CD4-positive, alpha-beta T cell (primary cell): ENCODE measurements at regions not wholly inside any gene's neighbourhood (a gene's known extent, or its start where the extent isn't known, plus 50 kb on each side); places are given as distances from the start of the nearest gene placed in this dataset.

Source experiments
- ATAC-seq: fragments of 200-7000 bp; cut with Tn5 transposase; one replicate; pipeline ENCODE4 v1.10.0; 2022; ENCODE audit warnings: mild to moderate bottlenecking; ENCODE audit not compliant: poor library complexity
- CTCF ChIA-PET: fragments of 350-600 bp; sonication (Branson Sonifier 250); formaldehyde crosslinking; loops from one replicate; lab custom pipeline; 2021; ENCODE audit warnings: antibody characterized with exemption, inconsistent platforms; lab: Charles Lee
- POLR2A ChIA-PET: fragments of 350-600 bp; sonication (Branson Sonifier 250); formaldehyde crosslinking; loops from one replicate; lab custom pipeline; 2021; ENCODE audit warnings: antibody characterized with exemption, inconsistent platforms; lab: Charles Lee
- DNase-seq, 14 experiments: peaks; one replicate each; pipeline ENCODE4 v3.0.0-alpha.2; 2013 to 2020; ENCODE audit warnings: mixed read lengths in 2 of 14
- H3K27ac ChIP-seq, 2 donors: one replicate each; pipeline versions ENCODE4 v1.5.1 to v1.7.0; 2013; ENCODE audit warnings: low read length in 2 of 2, low read depth in 1 of 2, mild to moderate bottlenecking in 1 of 2
- H3K27me3 ChIP-seq, 2 experiments: 1 replicate in 1 of 2; 2 replicates in 1 of 2; pipeline versions ENCODE4 v1.6.1 to v1.7.0; 2013; ENCODE audit warnings: low read length in 2 of 2, control low read depth in 1 of 2, mild to moderate bottlenecking in 1 of 2, moderate library complexity in 1 of 2; ENCODE audit not compliant: insufficient read depth in 2 of 2, control insufficient read depth in 1 of 2
- H3K36me3 ChIP-seq: one replicate; pipeline ENCODE4 v1.6.1; 2013; ENCODE audit warnings: low read length, control low read depth; ENCODE audit not compliant: insufficient read depth
- H3K4me1 ChIP-seq: one replicate; pipeline ENCODE4 v1.6.1; 2013; ENCODE audit warnings: low read length, control low read depth; ENCODE audit not compliant: insufficient read depth
- H3K4me3 ChIP-seq: one replicate; pipeline ENCODE4 v1.5.1; 2013; ENCODE audit warnings: mild to moderate bottlenecking, low read length, moderate library complexity
- H3K9me3 ChIP-seq, 2 experiments: 1 replicate in 1 of 2; 2 replicates in 1 of 2; pipeline versions ENCODE4 v1.6.1 to v1.7.0; 2013; ENCODE audit warnings: low read length in 2 of 2, mild to moderate bottlenecking in 2 of 2, control low read depth in 1 of 2, moderate library complexity in 1 of 2; ENCODE audit not compliant: control insufficient read depth in 1 of 2, insufficient read depth in 1 of 2
- H3K27ac Mint-ChIP-seq: one replicate; pipeline ENCODE4 v1.8.0; 2020; ENCODE audit warnings: mixed read lengths
- H3K27me3 Mint-ChIP-seq: one replicate; pipeline ENCODE4 v1.8.0; 2021; ENCODE audit warnings: mixed read lengths
- H3K36me3 Mint-ChIP-seq: one replicate; pipeline ENCODE4 v1.8.0; 2021; ENCODE audit warnings: low read depth, mixed read lengths
- H3K4me1 Mint-ChIP-seq: one replicate; pipeline ENCODE4 v1.8.0; 2021; ENCODE audit warnings: low read depth, mixed read lengths
- H3K4me3 Mint-ChIP-seq: one replicate; pipeline ENCODE4 v1.8.0; 2020; ENCODE audit warnings: mild to moderate bottlenecking, mixed read lengths
- H3K9me3 Mint-ChIP-seq: one replicate; pipeline ENCODE4 v1.8.0; 2020; ENCODE audit warnings: mixed read lengths
- intact Hi-C, 2 experiments: fragments of 100-400 bp; cut with DNase I in 1 of 2; cut with micrococcal nuclease in 1 of 2; formaldehyde crosslinking; loops; one replicate each; pipeline versions ENCODE4 v1.15.1 to v1.9.0; 2023 to 2025; cut with DNase I, micrococcal nuclease
- TF ChIP-seq, protein P1 (sequence below): fragments of 200-600 bp; IDR thresholded peaks from one replicate; pipeline ENCODE4 v1.8.0; 2022; ENCODE audit warnings: antibody characterized with exemption, mild to moderate bottlenecking

DNA sequence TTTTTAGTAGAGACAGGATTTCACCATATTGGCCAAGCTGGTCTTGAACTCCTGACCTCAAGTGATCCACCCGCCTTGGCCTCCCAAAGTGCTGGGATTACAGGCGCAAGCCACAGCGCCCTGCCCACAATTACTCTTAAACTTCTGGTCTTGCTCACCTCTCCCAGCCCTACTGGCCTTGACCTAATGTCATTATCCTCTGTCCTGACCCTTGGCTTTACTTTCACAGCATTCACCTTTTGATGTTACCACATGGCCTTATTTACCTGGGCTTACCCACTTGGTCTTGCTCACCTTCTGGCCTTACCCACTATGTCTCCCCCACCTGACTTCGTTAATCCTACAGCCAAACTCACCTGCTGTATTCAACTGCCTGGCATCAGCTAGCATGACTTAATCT, 105.9 kb downstream of the IL12A start:
- POLR2A ChIA-PET, result no interaction called here
- DNase-seq (no peak), ATAC-seq (no peak)
- Mint-ChIP-seq H3K4me3 (no peak overlapping the region), H3K9me3 (no peaks in the 10 kb centered on the region), H3K4me1 (no peaks in the 10 kb centered on the region), H3K27me3 (no peaks in the 10 kb centered on the region), H3K36me3 (no peaks in the 10 kb centered on the region), H3K27ac (no peak overlapping the region)
- TF ChIP-seq, protein P1, sequence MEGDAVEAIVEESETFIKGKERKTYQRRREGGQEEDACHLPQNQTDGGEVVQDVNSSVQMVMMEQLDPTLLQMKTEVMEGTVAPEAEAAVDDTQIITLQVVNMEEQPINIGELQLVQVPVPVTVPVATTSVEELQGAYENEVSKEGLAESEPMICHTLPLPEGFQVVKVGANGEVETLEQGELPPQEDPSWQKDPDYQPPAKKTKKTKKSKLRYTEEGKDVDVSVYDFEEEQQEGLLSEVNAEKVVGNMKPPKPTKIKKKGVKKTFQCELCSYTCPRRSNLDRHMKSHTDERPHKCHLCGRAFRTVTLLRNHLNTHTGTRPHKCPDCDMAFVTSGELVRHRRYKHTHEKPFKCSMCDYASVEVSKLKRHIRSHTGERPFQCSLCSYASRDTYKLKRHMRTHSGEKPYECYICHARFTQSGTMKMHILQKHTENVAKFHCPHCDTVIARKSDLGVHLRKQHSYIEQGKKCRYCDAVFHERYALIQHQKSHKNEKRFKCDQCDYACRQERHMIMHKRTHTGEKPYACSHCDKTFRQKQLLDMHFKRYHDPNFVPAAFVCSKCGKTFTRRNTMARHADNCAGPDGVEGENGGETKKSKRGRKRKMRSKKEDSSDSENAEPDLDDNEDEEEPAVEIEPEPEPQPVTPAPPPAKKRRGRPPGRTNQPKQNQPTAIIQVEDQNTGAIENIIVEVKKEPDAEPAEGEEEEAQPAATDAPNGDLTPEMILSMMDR, result no peak
- Histone ChIP-seq H3K36me3 (no peaks in the 10 kb centered on the region), H3K9me3 (no peaks in the 10 kb centered on the region), H3K27me3 (no peaks in the 10 kb centered on the region), H3K4me3 (no peak overlapping the region), H3K4me1 (no peaks in the 10 kb centered on the region), H3K27ac (no peak overlapping the region)
- CTCF ChIA-PET, result no interaction called here
- intact Hi-C loops, result no loop called here

DNA sequence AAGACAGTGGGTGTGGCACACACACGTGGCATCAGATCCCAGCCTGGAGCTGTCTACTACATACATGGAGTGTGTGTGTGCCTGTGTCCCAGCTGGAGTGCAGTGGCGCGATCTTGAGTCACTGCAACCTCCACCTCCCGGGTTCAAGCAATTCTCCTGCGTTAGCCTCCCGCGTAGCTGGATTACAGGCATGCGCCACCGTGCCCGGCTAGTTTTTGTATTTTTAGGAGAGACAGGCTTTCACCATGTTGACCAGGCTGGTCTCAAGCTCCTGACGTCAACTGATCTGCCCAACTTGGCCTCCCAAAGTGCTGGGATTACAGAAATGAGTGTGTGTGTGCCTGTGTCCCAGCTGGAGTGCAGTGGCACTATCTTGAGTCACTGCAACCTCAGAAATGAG, 108.8 kb downstream of the IL12A start:
- no peaks in the 10 kb centered on the region for H3K4me1 Mint-ChIP-seq
- Histone ChIP-seq H3K36me3 (no peaks in the 10 kb centered on the region), H3K9me3 (no peaks in the 10 kb centered on the region), H3K4me1 (no peaks in the 10 kb centered on the region), H3K27ac (no peak overlapping the region), H3K27me3 (no peaks in the 10 kb centered on the region), H3K4me3 (no peak overlapping the region)
- DNase-seq (no peak), ATAC-seq (no peak)
- H3K9me3 Mint-ChIP-seq, result no peaks in the 10 kb centered on the region
- peaks cover 6% of the 10 kb centered on the region for H3K27me3 Mint-ChIP-seq
- TF ChIP-seq, protein P1, result no peak
- H3K27ac Mint-ChIP-seq, result no peak overlapping the region
- POLR2A ChIA-PET, result no interaction called here
- no peak overlapping the region for H3K4me3 Mint-ChIP-seq
- no peaks in the 10 kb centered on the region for H3K36me3 Mint-ChIP-seq
- intact Hi-C loops, result no loop called here
- CTCF ChIA-PET, result no interaction called here

DNA sequence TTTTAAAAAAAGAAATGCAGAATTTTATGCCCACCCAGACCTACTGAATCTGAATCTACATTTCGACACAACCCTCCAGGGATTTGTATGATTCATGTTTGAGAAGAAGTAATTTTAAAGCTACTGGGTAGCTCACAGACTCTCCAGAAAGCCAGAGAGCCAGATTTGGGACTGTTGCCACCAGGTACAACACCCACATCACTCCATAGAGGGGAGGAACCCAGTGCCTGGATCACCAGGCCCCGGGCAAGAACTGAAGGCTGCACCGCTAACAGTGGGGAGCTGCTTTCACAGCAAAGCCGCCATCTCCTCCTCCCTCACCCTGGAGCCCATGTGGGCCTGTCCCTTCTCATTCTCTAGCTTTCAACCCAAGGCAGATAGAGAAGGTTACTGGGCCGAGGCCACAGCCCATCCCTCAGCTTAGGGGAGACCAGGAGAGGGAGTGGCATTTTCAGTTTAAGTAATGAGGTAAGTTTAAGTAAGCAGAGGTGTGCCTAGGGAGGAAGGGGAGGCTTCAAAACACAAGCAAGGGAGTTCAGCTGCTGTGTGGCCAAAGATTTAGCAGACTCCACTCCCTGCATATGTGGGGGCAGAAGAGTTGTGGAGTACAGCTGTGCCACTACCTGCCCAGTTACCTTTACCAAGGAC, 109.8 kb downstream of the IL12A start:
- no peak overlapping the region for H3K27ac Mint-ChIP-seq
- H3K4me3 Mint-ChIP-seq, result no peak overlapping the region
- intact Hi-C loops, result no loop called here
- H3K4me1 Mint-ChIP-seq, result no peaks in the 10 kb centered on the region
- no peaks in the 10 kb centered on the region for H3K36me3 Mint-ChIP-seq
- Histone ChIP-seq H3K36me3 (no peaks in the 10 kb centered on the region), H3K4me3 (no peak overlapping the region), H3K9me3 (no peaks in the 10 kb centered on the region), H3K27ac (no peak overlapping the region), H3K4me1 (no peaks in the 10 kb centered on the region), H3K27me3 (no peaks in the 10 kb centered on the region)
- ChIA-PET POLR2A (no interaction called here), CTCF (no interaction called here)
- no peaks in the 10 kb centered on the region for H3K9me3 Mint-ChIP-seq
- H3K27me3 Mint-ChIP-seq, result peaks cover 6% of the 10 kb centered on the region
- TF ChIP-seq, protein P1, result no peak
- ATAC-seq (no peak), DNase-seq (no peak)
